Activated T-cell treated with anti-CD3 and anti-CD28 coated beads for 1 hour (primary cell): ENCODE measurements at regions not wholly inside any gene's neighbourhood (a gene's known extent, or its start where the extent isn't known, plus 50 kb on each side); places are given as distances from the start of the nearest gene placed in this dataset.

Source experiments
- DNase-seq: peaks from one replicate; pipeline ENCODE4 v3.0.0-alpha.2; 2020; ENCODE audit warnings: low read depth

GRCh38 chr6:1257778-1258177 is 54.1 kb upstream of the FOXQ1 start:
- DNase-seq, result no peak

GRCh38 chr6:1256435-1257008 is 55.4 kb upstream of the FOXQ1 start:
- no peak for DNase-seq

- no peak for DNase-seq
Measured at GRCh38 chr6:1255636-1256365, 56.1 kb upstream of the FOXQ1 start.

- DNase-seq, result no peak
Measured at GRCh38 chr6:1254326-1254725, 57.6 kb upstream of the FOXQ1 start.

- DNase-seq, result no peak
Measured at GRCh38 chr6:1253816-1254215, 58.1 kb upstream of the FOXQ1 start.

- DNase-seq, result no peak
Measured at GRCh38 chr6:1251198-1252155, 60.4 kb upstream of the FOXQ1 start.

GRCh38 chr6:1250489-1251197 is 61.3 kb upstream of the FOXQ1 start:
- DNase-seq, result no peak

- DNase-seq, result no peak
Measured at GRCh38 chr6:1247894-1248293, 64.0 kb upstream of the FOXQ1 start.

GRCh38 chr6:1247056-1247455 is 64.8 kb upstream of the FOXQ1 start:
- no peak for DNase-seq

GRCh38 chr6:1244941-1245340 is 67.0 kb upstream of the FOXQ1 start:
- DNase-seq, result no peak

- DNase-seq, result no peak
Measured at GRCh38 chr6:1244278-1244677, 67.6 kb upstream of the FOXQ1 start.

GRCh38 chr6:1242446-1242845 is 69.5 kb upstream of the FOXQ1 start:
- DNase-seq, result no peak

GRCh38 chr6:1242021-1242420 is 69.9 kb upstream of the FOXQ1 start:
- no peak for DNase-seq

GRCh38 chr6:1240766-1241318 is 71.1 kb upstream of the FOXQ1 start:
- no peak for DNase-seq

GRCh38 chr6:1239805-1240204 is 72.1 kb upstream of the FOXQ1 start:
- DNase-seq, result no peak

GRCh38 chr6:1238040-1238439 is 73.9 kb upstream of the FOXQ1 start:
- DNase-seq, result no peak

- DNase-seq, result no peak
Measured at GRCh38 chr6:1237636-1238035, 74.3 kb upstream of the FOXQ1 start.

- no peak for DNase-seq
Measured at GRCh38 chr6:1235825-1236224, 76.1 kb upstream of the FOXQ1 start.

- no peak for DNase-seq
Measured at GRCh38 chr6:1233924-1234323, 78.0 kb upstream of the FOXQ1 start.

- DNase-seq, result no peak
Measured at GRCh38 chr6:1232578-1232977, 79.3 kb upstream of the FOXQ1 start.

- no peak for DNase-seq
Measured at GRCh38 chr6:1231941-1232340, 80.0 kb upstream of the FOXQ1 start.
